ENCODE measurements at regions not wholly inside any gene's neighbourhood (a gene's known extent, or its start where the extent isn't known, plus 50 kb on each side); places are given as distances from the start of the nearest gene placed in this dataset.
A peak's percentile ranks its signal among the peaks of the same experiment; 100 is the strongest.

DNA sequence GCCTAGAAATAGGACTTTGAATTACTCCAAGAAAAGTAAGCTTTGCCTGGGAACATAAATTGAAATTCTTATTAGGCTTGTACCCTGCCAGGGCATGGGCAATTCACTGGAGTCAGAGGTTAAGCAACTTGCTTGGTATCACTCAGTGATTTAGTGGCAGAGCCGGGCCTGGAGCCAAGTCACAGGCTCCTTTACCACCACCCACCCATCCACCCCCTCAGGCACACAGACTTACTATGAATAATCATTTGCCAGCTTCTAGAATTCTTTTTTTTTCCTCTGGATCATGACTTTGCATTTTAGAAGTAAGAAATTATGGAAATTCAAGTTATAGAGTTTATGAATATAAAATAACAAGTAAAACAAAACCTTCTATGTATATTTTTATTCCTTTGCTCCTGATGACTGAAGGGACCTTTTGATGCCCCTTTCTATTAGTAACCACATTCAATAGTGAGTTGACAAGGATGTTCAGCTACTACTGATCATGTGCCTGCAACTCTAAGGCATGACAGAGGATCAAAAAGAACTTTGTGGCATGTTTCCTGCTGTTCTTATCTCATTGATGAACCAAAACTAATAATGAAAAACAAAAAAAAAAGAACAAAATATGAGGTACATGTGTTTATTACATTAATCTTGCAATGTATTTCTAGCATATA lies 614.7 kb downstream of the TLR4 start:
- DNase-seq = peak in 1 of 2 experiments; percentile 35

DNA sequence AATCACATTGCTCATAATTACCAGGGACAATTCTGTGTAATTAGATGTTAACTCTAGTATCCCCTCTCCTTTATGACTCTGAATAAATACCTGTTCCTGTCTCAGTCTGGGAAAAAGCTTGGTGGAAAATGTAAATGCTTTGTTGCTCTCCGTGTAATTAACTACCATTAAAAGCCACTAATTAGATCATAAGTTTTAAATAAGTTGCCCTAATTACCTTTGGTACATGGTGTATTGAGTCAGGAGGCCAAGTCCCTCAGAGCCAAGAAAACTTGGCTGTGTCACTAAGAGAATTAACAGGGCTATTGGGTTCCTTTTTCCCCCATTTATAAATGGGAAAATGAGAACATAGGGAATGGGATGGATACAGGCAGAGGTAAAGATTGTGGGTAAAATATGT lies 617.6 kb downstream of the TLR4 start:
- DNase-seq = peak in 1 of 2 experiments; percentile 74

DNA sequence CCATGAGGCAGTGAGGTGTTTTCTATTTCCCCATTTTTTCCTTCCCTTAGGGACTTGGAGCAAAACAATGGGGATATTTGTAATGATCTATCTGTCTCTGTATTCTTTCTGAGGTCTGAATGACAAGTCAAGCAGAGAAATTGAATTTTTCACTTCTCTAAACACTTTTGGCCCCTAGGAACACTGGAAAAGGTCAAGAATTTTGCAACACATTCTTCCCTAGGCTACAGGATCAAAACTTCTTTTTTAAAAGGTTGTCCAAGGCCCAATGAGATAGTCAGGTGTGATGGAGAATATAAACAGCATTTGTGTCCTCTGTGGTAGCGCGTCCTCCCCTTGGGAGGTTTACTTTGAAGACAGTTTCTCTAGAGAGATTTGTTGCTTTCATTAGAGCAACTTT lies 620.5 kb downstream of the TLR4 start:
- DNase-seq = no peak

DNA sequence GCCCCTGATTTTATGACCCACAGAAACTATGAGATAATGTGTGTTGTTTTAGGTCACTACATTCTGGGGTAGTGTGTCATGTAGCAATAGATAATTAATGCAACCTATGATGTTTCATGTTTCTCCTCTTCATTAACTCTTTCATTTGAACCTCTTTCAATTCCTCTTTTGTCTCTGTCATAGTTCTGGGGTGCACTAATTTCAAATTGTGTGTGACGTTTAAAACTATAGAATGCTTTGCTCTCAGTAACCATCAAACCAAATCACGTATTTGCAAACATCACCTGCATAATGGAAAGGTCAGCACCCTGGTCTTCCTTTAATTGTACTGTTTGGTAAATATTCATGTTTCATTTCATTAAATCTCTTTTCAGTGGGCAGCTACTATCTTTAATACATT lies 621.6 kb downstream of the TLR4 start:
- no peak for DNase-seq

DNA sequence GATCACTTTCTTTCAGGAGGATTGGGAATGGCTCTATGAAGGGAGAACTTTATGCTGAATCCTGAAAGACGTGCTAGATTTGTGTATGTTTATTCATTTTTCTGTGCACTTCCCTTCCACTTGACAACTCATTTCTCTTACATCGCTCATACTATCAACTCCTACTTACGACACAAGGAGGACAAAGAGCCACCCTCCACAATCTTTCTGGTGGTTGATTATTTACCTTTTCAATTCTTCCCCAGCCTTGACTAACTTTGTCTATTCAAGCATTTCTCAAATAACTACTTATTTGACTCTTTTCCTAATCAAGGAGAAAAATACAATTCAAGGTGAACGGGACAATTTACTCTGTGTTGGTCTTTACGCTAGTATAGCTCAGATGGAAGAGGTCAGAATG lies 622.1 kb downstream of the TLR4 start:
- DNase-seq = no peak

DNA sequence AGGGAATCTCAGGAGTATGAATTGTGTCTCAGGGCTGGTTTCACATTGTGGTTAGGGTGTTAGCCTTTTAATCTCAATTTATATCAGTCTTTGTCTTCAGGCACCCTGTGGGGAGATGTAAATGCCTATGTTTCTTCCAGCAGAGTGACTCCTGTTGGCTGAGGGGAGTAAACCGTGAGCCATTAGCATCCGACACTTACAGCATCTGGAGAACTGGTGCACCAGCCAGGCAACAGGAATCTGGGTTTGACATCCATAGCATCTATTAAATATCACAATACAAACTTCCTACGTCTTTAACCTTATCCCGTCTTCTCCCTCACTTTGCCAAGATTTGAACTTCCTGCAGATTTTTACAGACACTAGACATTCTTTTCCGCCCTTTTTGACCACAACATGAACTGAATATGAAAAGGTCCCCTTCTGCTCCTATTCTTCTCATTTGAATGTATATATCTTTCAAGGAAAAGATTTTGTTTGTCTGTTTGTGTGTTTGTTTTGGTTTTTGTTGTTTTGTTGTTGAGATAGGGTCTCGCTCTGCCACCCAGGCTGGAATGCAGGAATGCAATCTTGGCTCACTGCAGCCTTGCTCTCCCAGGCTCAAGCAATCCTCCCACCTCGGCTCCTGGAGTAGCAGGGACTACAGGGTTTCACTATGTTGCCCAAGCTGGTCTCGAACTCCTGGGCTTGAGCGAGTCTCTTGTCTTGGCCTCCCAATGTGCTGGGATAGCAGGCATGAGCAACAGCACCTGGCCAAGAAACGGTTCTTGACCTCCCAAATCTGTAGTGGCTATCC lies 626.2 kb downstream of the TLR4 start:
- no peak for DNase-seq

DNA sequence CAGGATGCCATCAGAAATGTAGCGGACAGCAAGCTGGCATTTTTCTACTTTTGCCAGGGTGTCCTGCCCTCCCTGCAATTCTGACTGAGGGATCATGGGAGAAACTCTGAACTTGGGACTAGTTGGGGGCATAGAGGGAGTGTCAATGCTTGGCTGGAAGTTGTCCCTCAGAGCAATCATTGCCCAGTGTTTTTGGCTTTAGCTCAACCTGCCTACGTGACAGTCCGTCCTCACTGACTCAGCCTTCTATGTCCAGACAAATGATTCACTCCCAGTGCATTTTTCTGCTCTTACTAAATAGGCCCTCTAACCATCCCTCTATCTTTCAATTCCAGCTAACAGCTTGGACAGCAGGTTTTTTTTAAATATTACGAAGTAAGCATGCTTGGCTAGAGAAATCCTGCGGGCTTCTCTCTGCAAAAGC lies 627.4 kb downstream of the TLR4 start:
- no peak for DNase-seq

DNA sequence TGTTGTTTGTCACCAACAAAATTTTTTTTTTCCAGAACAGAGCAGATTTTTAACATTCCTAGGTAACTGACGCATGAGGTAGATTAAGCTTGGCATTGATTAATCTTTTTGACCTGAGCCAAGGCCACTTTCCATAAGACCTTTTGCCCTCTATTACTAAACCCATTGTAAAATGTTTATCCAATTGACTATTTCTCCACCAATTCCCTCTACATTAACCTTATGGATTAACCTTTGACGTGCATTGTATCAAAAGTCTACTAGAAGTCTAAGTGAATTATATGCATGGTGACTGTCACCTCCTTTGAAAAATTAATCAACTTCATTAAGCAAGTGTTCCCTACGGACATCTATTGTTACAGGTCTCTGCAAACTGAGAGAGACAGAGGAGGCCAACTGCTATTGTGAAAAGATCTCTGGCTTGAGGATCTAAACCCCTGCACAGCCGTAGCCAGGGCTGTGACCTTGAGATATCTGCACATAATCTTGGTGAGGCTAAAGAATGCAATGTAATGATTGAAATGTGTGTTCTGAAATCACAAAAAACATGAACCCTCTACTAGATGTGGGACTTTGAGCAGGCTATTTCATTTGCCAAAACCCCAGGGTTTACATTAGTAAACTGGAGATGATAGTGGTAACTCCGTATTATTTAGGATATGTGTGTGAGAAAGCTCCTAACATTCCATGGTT lies 632.2 kb downstream of the TLR4 start:
- no peak for DNase-seq

DNA sequence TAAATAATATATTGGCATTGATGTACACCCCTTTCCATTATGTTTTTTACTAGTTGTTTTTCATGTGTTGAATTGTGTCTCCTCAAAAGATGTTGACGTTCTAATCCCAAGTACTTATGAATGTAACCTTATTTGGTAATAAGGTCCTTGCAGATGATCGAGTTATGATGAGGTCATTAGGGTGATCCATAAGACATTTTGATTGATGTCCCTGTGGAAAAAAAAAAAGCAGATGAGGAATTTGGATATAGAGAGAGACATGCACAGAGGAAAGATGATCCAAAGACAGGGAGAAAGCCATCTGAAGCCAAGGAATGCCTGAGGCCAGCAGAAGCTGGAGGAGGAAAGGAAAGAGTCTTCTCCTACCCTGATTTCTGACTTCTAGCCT lies 632.7 kb downstream of the TLR4 start:
- DNase-seq = no peak

DNA sequence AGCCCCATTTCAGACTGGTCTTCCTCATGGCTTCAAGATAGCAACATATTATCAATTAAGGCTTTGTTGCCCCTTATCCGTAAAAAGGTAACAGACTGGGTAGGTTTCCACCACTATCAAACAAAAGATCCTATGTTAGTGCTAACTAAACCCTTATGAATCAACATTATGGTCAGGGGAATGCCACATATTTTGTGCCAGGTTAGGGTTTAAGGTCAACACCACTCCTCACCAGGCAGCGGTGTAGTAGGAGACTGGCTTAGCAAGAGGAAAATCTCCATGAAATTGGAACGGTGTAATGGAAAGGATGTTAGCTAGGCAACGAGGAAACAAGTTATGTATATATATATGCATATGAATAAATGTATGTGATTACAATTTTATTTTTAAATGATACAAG lies 655.8 kb downstream of the TLR4 start:
- no peak for DNase-seq

DNA sequence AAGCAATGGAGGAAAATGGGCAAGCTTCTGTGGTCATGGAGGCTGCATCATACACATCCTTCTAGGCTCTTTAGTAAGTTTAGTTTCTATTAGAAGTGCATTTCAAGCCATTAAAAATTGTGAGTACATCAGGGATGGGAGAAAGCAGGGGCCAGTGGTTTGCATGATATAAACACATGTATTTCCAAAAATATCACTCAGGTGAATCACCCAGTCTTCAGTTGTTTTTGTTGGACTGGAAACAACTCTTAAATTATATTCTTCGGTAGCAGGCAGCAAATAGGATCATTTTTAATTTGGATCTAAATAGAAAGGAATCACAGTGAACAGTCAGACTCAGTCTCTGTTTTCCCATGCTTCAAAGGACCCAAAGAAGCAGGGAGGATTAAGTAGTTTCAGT lies 657.9 kb downstream of the TLR4 start:
- DNase-seq = no peak

DNA sequence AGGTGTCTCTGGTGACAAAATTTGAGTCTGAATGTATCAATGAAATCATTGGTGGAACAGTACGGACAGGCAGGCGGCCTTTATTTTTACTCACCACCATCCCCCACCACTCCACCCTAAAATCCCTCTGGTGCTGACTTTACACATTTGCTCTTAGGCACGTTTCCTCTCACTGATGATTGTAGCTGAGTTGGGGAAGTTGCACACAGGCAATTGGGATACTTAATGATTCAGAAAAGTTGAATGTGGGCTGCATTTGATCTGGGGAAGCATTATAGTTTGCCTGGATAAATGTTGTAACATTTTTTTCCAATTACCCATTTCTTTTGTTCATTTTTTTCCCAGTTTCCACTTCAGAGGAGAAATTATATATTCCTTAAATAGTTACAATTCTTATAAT lies 658.4 kb downstream of the TLR4 start:
- no peak for DNase-seq

DNA sequence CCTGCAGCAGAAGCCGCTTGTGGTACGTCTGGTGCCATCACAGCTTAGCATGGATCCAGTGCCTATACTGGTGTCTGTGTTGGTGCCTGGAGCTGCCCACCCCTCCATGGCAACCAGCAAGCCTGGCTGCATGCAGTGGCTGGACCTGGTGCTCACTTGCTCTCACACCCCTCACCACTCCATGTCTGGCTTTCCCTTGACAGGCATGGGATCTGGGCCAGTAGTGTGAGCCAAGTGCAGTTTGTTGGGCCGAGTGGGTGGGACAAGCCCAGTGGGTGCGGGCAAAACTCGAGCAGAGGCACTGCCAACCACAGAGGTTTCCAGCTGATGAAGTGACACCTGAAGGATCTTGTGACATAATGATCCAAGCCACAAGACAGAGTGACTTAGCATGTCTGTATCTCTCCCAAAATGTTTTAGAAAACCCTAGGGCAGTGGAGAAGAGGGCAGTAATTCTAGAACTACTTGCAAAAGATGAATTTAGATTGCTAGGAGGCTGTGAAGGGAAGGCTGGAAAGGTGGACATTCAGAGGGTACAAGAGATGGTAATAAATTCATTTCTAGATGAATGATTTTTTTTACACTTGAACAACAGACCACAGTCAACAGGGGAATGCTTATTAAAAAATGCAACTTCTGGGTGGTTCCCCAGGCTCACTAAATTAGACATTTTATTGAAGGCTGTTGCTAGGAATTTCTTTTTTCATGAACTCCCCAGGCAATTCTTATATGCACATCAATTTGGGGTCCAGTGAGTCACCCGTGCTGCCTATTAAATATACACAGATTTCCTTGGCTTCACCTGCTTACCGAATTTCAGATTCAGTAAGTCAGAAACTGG lies 660.3 kb downstream of the TLR4 start:
- DNase-seq = no peak

DNA sequence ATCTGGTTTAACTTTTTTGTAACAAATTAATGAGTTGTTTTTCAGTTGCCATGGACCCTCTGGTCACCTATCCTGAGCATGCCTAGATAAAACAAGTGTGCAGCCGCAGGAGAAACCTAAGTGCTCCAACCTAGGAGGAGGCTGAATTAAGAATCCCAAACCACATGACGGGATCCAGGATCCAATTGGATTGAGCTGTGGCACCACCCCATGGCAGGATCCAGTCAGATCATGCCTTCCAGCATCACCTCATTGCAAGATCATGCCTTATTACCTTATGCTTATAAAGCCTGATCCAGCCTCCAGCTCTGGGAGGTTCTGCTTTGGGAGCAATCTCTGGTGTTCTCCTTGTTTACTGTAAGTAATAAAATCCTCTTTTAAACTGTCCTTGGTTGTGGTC lies 662.0 kb downstream of the TLR4 start:
- DNase-seq = no peak

DNA sequence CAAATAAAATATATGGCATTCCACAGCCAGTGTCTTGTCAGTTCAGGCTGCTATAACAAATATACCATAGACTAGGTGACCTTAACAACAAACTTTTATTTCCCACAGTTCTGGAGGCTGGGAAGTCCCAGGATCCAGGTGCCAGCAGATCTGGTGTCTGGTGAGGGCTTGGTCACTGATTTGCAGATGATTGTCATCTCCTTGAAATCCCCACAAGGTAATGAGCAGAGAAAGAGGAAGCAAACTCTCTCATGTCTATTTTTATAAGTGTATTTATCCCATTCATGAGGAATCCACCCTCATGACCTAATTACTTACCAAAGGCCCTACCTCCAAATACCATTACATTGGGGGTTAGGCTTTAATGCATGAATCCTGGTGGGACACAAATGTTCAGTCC lies 663.2 kb downstream of the TLR4 start:
- DNase-seq = no peak

DNA sequence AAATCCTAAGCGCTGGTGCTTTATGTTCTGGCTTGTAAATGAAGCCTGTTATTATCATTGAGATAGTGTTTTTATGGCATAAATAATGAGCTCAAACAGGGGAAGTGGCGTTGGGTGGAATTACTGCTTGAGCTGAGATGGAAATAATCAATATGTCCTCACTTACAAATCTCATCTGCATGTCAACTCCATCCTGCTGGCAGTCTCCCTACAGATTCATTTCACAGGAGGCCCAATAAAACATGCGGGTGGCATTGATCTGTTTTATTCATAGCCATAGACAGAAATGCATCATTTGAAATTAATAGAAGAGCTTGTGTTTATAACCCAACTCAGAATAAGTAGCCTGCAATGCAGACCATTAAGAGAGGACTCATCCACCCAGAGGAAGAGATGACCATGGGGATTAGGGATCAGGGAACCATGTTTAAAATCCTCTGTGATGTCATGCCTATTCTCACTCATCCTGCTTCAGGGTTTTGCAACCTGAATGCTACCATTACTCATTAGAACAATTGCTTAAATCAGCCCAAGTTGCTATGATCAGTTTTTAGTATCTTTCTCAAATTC lies 680.4 kb downstream of the TLR4 start:
- no peak for DNase-seq

DNA sequence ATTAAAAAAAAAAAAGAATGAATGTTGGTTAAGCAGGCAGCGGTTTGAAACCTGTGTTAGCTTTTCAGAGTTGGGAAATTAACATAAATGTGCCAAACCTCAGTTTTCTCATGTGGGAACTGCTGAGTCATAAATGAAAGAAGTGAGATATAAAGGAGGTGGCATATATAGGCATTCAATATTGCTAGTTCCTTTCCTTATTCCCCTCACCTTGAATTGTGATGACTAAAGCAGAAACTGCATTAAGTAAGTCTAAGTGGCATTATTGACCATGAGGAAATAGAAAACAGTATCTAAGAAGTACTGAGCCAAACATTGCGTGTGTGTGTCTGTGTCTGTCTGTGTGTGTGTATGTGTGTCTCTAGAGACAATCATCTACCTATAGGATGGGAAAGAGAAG lies 691.2 kb downstream of the TLR4 start:
- DNase-seq = no peak

DNA sequence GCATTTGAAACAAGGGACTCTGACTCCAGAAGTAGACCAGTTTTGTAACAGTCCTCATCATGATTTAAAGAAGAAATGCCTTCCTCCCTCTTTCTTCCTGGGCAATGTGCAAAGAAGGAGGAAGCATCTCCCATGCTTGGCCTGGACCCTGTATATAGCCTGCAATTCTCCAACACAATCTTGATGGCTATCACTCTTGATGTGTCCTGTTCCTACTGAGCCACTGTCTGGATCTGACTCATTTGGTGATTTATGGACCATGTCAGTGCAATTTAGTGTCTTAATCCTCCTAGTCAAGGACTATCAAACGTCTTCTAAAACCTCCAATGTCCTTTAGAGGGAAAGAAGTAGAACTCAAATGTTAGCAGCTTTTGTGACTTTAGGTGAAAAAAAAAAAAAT lies 697.3 kb downstream of the TLR4 start:
- no peak for DNase-seq

DNA sequence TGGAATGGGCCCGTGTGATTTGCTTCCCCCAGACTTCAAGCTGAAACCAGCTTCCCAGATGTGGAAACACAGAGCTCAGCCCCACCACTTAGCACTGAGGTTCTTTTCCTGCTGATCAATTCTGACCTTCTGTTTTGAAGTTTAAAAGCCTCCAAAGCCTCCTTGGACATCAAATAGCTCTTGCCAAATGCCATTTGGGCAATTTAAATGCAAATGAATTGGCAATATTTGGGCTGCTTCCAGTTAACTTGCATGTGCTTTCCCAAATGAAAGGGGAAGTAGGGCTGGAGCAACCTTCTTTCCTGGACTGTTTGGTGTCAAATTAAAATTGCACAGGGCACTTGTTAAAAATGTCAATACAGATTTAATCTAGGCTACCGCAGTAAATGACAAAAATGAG lies 710.5 kb downstream of the TLR4 start:
- no peak for DNase-seq

DNA sequence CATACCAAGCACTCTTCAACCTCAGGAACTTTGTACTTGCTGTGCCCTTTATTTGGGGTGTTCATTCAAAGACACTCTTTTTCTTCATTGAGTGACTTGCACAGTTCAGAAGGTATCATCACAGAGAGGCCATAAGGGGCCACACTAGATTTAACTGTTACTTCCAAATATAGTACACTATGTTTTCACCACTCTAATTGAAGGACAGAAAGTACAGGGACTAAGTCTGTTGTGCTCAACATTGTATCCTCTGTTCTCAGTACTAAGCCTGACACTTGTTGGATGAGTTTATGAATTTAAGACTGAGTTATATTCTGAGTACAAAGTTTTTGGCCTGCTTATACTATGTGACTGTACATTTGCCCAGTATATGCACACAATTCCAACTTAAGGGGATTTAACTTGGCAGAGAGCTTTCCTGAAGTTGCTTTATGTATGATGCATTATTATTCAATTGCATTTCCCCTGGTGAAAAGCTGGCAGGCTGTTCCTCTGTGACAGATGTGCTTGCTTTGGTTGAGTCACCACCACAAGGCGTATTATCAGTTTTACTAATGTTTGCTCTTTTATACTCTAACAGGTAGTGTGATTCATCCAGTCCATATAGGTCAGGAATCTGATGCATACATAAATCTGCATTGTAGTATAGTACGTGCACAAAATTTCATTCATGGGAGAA lies 714.8 kb downstream of the TLR4 start:
- DNase-seq = peak in 1 of 2 experiments; percentile 43

DNA sequence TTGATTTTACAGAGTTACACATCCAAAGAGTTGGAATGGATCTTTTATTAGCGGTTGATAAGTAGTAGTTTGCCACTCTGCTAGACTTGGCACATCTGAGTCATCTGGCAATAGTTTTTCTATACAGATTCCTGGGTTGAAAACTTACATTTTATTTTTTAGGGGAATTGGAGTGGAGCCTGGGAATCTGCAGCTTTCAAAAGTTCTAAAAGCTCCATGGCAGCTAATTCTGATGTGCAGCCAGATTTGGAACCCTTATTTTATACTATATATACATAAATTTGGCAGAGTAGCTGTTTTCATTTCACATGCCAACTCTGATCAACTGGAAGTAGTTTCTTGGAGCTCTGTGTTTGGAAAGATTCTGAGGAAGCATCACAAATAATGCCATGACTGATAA lies 715.5 kb downstream of the TLR4 start:
- no peak for DNase-seq

DNA sequence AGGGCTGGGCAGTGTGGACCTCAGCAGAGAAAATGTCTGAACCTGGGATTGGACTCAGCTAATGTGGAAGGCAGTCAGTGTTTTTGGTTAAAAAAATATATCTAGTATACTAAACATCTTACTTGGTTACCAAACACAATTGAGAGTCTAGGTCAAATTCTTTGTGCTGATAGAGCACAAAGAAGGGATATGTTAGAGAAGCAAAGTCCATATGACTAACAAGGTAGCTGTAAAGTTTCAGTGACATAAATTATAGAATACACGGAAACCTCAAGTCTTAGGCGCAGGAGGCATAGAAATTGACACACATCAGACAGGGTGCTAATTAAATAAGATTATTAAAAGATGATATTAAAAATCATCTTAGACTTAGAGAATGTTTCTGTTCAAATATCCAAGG lies 718.3 kb downstream of the TLR4 start:
- DNase-seq = no peak

Measured in NCI-H2081 (cell line).